GM18861 (cell line): ENCODE measurements at regions not wholly inside any gene's neighbourhood (a gene's known extent, or its start where the extent isn't known, plus 50 kb on each side); places are given as distances from the start of the nearest gene placed in this dataset.

Experiments
- ATAC-seq: cut with Tn5 transposase; IDR thresholded peaks from one replicate; pipeline ENCODE4 v1.9.1; 2021; ENCODE audit not compliant: unreplicated experiment

- ATAC-seq: no peak
Measured at GRCh38 chr3:154584974-154585373, 155.0 kb upstream of the GPR149 start.

GRCh38 chr3:154584041-154584440 lies 154.1 kb upstream of the GPR149 start:
- no peak for ATAC-seq

- no peak for ATAC-seq
Measured at GRCh38 chr3:154583086-154583634, 153.2 kb upstream of the GPR149 start.

GRCh38 chr3:154582501-154582900 lies 152.5 kb upstream of the GPR149 start:
- no peak for ATAC-seq

GRCh38 chr3:154571553-154572226 lies 141.7 kb upstream of the GPR149 start:
- no peak for ATAC-seq

GRCh38 chr3:154568064-154568463 lies 138.1 kb upstream of the GPR149 start:
- no peak for ATAC-seq

GRCh38 chr3:154559623-154560022 lies 129.6 kb upstream of the GPR149 start:
- no peak for ATAC-seq

- ATAC-seq: no peak
Measured at GRCh38 chr3:154552338-154552737, 122.3 kb upstream of the GPR149 start.

GRCh38 chr3:154549391-154549790 lies 119.4 kb upstream of the GPR149 start:
- no peak for ATAC-seq

- peak; percentile 47 for ATAC-seq
Measured at GRCh38 chr3:154548341-154548740, 118.4 kb upstream of the GPR149 start.

GRCh38 chr3:154542837-154543236 lies 112.8 kb upstream of the GPR149 start:
- ATAC-seq: no peak

GRCh38 chr3:154540950-154541604 lies 111.1 kb upstream of the GPR149 start:
- no peak for ATAC-seq

GRCh38 chr3:154538566-154539360 lies 108.8 kb upstream of the GPR149 start:
- no peak for ATAC-seq

- ATAC-seq: no peak
Measured at GRCh38 chr3:154536751-154537150, 106.8 kb upstream of the GPR149 start.

GRCh38 chr3:154522036-154522602 lies 92.1 kb upstream of the GPR149 start:
- no peak for ATAC-seq

- ATAC-seq: no peak
Measured at GRCh38 chr3:154517404-154517803, 87.4 kb upstream of the GPR149 start.

GRCh38 chr3:154515921-154516320 lies 85.9 kb upstream of the GPR149 start:
- ATAC-seq: no peak

GRCh38 chr3:154510780-154511179 lies 80.8 kb upstream of the GPR149 start:
- ATAC-seq: no peak

GRCh38 chr3:154507727-154508126 lies 77.7 kb upstream of the GPR149 start:
- no peak for ATAC-seq

- no peak for ATAC-seq
Measured at GRCh38 chr3:154496978-154497377, 67.0 kb upstream of the GPR149 start.

GRCh38 chr3:154496540-154496939 lies 66.5 kb upstream of the GPR149 start:
- no peak for ATAC-seq
